Hepatocyte (in vitro differentiated cells): ENCODE measurements at regions not wholly inside any gene's neighbourhood (a gene's known extent, or its start where the extent isn't known, plus 50 kb on each side); places are given as distances from the start of the nearest gene placed in this dataset.

Experiments
- EZH2phosphoT487 ChIP-seq: fragments of 200-600 bp; sonication (generic); IDR thresholded peaks from one replicate; pipeline ENCODE4 v1.6.1; 2018; ENCODE audit warnings: antibody characterized with exemption, mild to moderate bottlenecking, low read depth, moderate library complexity; ENCODE audit not compliant: unreplicated experiment, severe bottlenecking
- TF ChIP-seq, protein P1 (sequence below): fragments of 200-600 bp; sonication (generic); IDR thresholded peaks from 2 replicates; pipeline ENCODE4 v1.5.1; 2016; ENCODE audit warnings: antibody characterized with exemption, mild to moderate bottlenecking; ENCODE audit not compliant: poor library complexity

DNA sequence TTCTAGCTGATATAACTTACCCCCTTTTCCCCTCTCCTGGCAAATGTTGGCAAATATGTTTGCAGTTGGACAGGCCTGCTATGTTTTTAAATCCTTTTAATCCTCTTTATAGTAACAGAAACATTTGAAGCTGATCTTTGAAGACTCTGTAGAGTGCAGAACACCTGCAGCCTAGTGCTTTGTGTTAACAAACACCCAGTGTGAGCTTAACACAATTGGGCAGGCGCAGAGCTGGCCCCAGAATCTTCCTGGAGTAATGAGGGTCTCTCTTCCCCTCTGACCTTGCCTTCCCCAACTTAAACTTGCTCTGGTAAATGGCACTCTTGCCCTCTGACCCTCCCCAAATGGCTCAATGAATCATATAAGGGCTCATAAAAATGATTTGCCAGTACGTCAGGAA lies 247.9 kb upstream of the LYPLAL1 start:
- no peak for TF ChIP-seq EZH2phosphoT487
- TF ChIP-seq, protein P1, sequence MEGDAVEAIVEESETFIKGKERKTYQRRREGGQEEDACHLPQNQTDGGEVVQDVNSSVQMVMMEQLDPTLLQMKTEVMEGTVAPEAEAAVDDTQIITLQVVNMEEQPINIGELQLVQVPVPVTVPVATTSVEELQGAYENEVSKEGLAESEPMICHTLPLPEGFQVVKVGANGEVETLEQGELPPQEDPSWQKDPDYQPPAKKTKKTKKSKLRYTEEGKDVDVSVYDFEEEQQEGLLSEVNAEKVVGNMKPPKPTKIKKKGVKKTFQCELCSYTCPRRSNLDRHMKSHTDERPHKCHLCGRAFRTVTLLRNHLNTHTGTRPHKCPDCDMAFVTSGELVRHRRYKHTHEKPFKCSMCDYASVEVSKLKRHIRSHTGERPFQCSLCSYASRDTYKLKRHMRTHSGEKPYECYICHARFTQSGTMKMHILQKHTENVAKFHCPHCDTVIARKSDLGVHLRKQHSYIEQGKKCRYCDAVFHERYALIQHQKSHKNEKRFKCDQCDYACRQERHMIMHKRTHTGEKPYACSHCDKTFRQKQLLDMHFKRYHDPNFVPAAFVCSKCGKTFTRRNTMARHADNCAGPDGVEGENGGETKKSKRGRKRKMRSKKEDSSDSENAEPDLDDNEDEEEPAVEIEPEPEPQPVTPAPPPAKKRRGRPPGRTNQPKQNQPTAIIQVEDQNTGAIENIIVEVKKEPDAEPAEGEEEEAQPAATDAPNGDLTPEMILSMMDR, result no peak
